Kidney (tissue), 13 donors: ENCODE measurements at regions not wholly inside any gene's neighbourhood (a gene's known extent, or its start where the extent isn't known, plus 50 kb on each side); places are given as distances from the start of the nearest gene placed in this dataset.

Source experiments
- DNase-seq, 5 donors: peaks; one replicate each; pipeline ENCODE4 v3.0.0-alpha.2; 2013 to 2020
- FAIRE-seq: peaks from 2 replicates; lab custom pipeline; 2012; peaks lifted over from hg19 to GRCh38; lab: Jason Lieb, UNC
- H3K27ac ChIP-seq, 2 donors: one replicate each; pipeline ENCODE4 v1.7.0; 2013; ENCODE audit warnings: low read depth in 2 of 2, low read length in 2 of 2, inconsistent platforms in 1 of 2
- H3K27me3 ChIP-seq: one replicate; pipeline ENCODE4 v1.7.1; 2013; ENCODE audit warnings: low read length, inconsistent platforms; ENCODE audit not compliant: control insufficient read depth, insufficient read depth
- H3K36me3 ChIP-seq, 3 donors: one replicate each; pipeline versions ENCODE4 v1.7.0 to v1.7.1; 2013; ENCODE audit warnings: low read length in 3 of 3, control low read depth in 1 of 3, inconsistent platforms in 1 of 3; ENCODE audit not compliant: insufficient read depth in 3 of 3, control insufficient read depth in 2 of 3
- H3K4me1 ChIP-seq, 3 donors: one replicate each; pipeline versions ENCODE4 v1.7.0 to v1.7.1; 2013; ENCODE audit warnings: low read length in 3 of 3, inconsistent platforms in 1 of 3, low read depth in 1 of 3; ENCODE audit not compliant: control insufficient read depth in 2 of 3, insufficient read depth in 2 of 3
- H3K4me3 ChIP-seq, 3 donors: one replicate each; pipeline versions ENCODE4 v1.7.0 to v1.8.1; 2013; ENCODE audit warnings: low read length in 3 of 3, control low read depth in 1 of 3, inconsistent platforms in 1 of 3
- H3K9ac ChIP-seq, 3 donors: one replicate each; pipeline versions ENCODE4 v1.7.0 to v1.7.1; 2013; ENCODE audit warnings: low read length in 3 of 3, control low read depth in 1 of 3, inconsistent platforms in 1 of 3
- H3K9me3 ChIP-seq, 3 donors: one replicate each; pipeline versions ENCODE4 v1.7.0 to v1.7.1; 2013; ENCODE audit warnings: low read length in 3 of 3, control low read depth in 1 of 3, inconsistent platforms in 1 of 3; ENCODE audit not compliant: control insufficient read depth in 2 of 3, insufficient read depth in 1 of 3
- CTCF ChIP-seq: IDR thresholded peaks from 3 replicates; pipeline ENCODE4 v1.5.1; 2012; ENCODE audit warnings: mild to moderate bottlenecking, moderate library complexity, borderline replicate concordance; ENCODE audit not compliant: insufficient read depth; ENCODE audit errors: extremely low read depth
- intact Hi-C: fragments of 100-400 bp; cut with DNase I; formaldehyde crosslinking; loops from one replicate; pipeline ENCODE4 v1.11.1; 2022
- donor health status: control.
- donor health status: control.
- donor health status: control.
- donor health status: control.
- donor health status: control.
- donor health status: DM: yes; HTN: yes; CAD: no.
- donor health status: Normal renal cell carcinoma (clear cell type).

- no peak overlapping the region for H3K4me3 ChIP-seq
- H3K27me3 ChIP-seq = no peaks in the 10 kb centered on the region
- H3K36me3 ChIP-seq = no peaks in the 10 kb centered on the region
- TF ChIP-seq CTCF = no peak
- no peak overlapping the region for H3K27ac ChIP-seq
- no peaks in the 10 kb centered on the region for H3K9me3 ChIP-seq
- intact Hi-C loops = no loop called here
- no peak overlapping the region for H3K9ac ChIP-seq
- no peaks in the 10 kb centered on the region for H3K4me1 ChIP-seq
- DNase-seq = peak in 1 of 5 donors; percentile 38
- no peak for FAIRE-seq
Observed at GRCh38 chrX:916230-916599, 285.6 kb downstream of the SHOX start.

- TF ChIP-seq CTCF = no peak
- Histone ChIP-seq H3K4me3 (no peak overlapping the region), H3K4me1 (no peaks in the 10 kb centered on the region), H3K9me3 (no peaks in the 10 kb centered on the region), H3K27ac (no peak overlapping the region), H3K36me3 (no peaks in the 10 kb centered on the region), H3K27me3 (no peaks in the 10 kb centered on the region), H3K9ac (no peak overlapping the region)
- peak in 3 of 5 donors; percentile 9 to 48 (median 21) for DNase-seq
- intact Hi-C loops = no loop called here
- no peak for FAIRE-seq
Observed at GRCh38 chrX:915427-916229, 285.0 kb downstream of the SHOX start.

GRCh38 chrX:914206-914605 is 283.6 kb downstream of the SHOX start:
- H3K9me3 ChIP-seq = peaks cover 0 to under 1% (median 0%) of the 10 kb centered on the region in 3 donors
- FAIRE-seq (no peak), DNase-seq (no peak)
- no peaks in the 10 kb centered on the region for H3K36me3 ChIP-seq
- no peak for TF ChIP-seq CTCF
- H3K27me3 ChIP-seq = no peaks in the 10 kb centered on the region
- no peak overlapping the region for H3K9ac ChIP-seq
- no peaks in the 10 kb centered on the region for H3K4me1 ChIP-seq
- no peak overlapping the region for H3K4me3 ChIP-seq
- no peak overlapping the region for H3K27ac ChIP-seq
- intact Hi-C loops = no loop called here
